WTC11 (cell line): ENCODE measurements at regions not wholly inside any gene's neighbourhood (a gene's known extent, or its start where the extent isn't known, plus 50 kb on each side); places are given as distances from the start of the nearest gene placed in this dataset.

Experiments
- CTCF ChIP-seq: fragments of 200-600 bp; IDR thresholded peaks from 2 replicates; pipeline ENCODE4 v1.8.0; 2022; ENCODE audit warnings: antibody characterized with exemption
- PRRX2 ChIP-seq: fragments of 250-450 bp; sonication (Bioruptor Pico); IDR thresholded peaks from 2 replicates; pipeline ENCODE4 v1.8.0; 2021; ENCODE audit warnings: mild to moderate bottlenecking
- TCF7 ChIP-seq: sonication (generic); formaldehyde crosslinking; IDR thresholded peaks from 2 replicates; pipeline ENCODE4 v1.8.0; 2022; ENCODE audit warnings: mild to moderate bottlenecking, low read depth, missing genetic modification reagents, moderate library complexity
- USF2 ChIP-seq: sonication (generic); formaldehyde crosslinking; IDR thresholded peaks from 2 replicates; pipeline ENCODE4 v1.8.1; 2023; ENCODE audit warnings: mild to moderate bottlenecking, missing genetic modification reagents, moderate library complexity
- ZNF121 ChIP-seq: sonication (generic); formaldehyde crosslinking; IDR thresholded peaks from 2 replicates; pipeline ENCODE4 v1.8.0; 2023; ENCODE audit warnings: missing genetic modification reagents
- TF ChIP-seq, protein P1 (sequence below): sonication (generic); formaldehyde crosslinking; conservative IDR thresholded peaks from 2 replicates; pipeline ENCODE4 v1.8.1; 2023; ENCODE audit warnings: mild to moderate bottlenecking, low read depth, missing genetic modification reagents, moderate library complexity

DNA sequence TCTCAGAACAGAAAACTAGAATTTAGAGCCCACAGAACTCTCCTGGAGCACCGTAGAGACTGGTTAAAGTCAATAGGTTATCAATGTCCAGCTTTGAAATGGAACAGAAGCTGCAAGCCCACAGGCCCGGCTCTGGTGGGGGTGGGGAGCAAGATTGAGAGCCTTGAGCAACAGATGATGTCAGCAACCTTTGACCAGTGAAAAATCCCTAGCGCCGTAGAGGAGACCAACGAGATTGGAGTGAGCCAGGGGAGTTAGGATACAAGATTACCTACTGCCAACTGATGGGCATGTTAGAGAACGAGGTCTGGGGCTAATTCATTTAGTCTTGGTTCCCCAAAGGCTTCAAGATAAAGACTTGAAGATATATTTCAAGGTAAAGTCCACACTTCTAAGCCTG, 345.5 kb upstream of the LMCD1 start:
- TF ChIP-seq CTCF = no peak
- TF ChIP-seq ZNF121 (CRISPR knock-in tag) = no peak
- no peak for TF ChIP-seq PRRX2 (CRISPR knock-in tag)
- TF ChIP-seq, protein P1, sequence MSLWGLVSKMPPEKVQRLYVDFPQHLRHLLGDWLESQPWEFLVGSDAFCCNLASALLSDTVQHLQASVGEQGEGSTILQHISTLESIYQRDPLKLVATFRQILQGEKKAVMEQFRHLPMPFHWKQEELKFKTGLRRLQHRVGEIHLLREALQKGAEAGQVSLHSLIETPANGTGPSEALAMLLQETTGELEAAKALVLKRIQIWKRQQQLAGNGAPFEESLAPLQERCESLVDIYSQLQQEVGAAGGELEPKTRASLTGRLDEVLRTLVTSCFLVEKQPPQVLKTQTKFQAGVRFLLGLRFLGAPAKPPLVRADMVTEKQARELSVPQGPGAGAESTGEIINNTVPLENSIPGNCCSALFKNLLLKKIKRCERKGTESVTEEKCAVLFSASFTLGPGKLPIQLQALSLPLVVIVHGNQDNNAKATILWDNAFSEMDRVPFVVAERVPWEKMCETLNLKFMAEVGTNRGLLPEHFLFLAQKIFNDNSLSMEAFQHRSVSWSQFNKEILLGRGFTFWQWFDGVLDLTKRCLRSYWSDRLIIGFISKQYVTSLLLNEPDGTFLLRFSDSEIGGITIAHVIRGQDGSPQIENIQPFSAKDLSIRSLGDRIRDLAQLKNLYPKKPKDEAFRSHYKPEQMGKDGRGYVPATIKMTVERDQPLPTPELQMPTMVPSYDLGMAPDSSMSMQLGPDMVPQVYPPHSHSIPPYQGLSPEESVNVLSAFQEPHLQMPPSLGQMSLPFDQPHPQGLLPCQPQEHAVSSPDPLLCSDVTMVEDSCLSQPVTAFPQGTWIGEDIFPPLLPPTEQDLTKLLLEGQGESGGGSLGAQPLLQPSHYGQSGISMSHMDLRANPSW (CRISPR knock-in tag) = no peak
- no peak for TF ChIP-seq USF2 (CRISPR knock-in tag)
- TF ChIP-seq TCF7 (CRISPR knock-in tag) = no peak
